HEK293T (cell line): ENCODE measurements at regions not wholly inside any gene's neighbourhood (a gene's known extent, or its start where the extent isn't known, plus 50 kb on each side); places are given as distances from the start of the nearest gene placed in this dataset.

Experiments
- BHLHE40 ChIP-seq: fragments of 450-650 bp; IDR thresholded peaks from 2 replicates; pipeline ENCODE4 v1.6.1; 2016; ENCODE audit warnings: mild to moderate bottlenecking, moderate library complexity, borderline replicate concordance
- L3MBTL2 ChIP-seq: fragments of 450-650 bp; conservative IDR thresholded peaks from 2 replicates; pipeline ENCODE4 v1.6.1; 2016; ENCODE audit warnings: mild to moderate bottlenecking
- SP1 ChIP-seq: fragments of 450-650 bp; IDR thresholded peaks from 2 replicates; pipeline ENCODE4 v1.6.1; 2017
- SUZ12 ChIP-seq: fragments of 450-650 bp; IDR thresholded peaks from 2 replicates; pipeline ENCODE4 v1.6.1; 2016; ENCODE audit warnings: mild to moderate bottlenecking
- TARDBP ChIP-seq: fragments of 450-650 bp; IDR thresholded peaks from 2 replicates; pipeline ENCODE4 v1.6.1; 2016

DNA sequence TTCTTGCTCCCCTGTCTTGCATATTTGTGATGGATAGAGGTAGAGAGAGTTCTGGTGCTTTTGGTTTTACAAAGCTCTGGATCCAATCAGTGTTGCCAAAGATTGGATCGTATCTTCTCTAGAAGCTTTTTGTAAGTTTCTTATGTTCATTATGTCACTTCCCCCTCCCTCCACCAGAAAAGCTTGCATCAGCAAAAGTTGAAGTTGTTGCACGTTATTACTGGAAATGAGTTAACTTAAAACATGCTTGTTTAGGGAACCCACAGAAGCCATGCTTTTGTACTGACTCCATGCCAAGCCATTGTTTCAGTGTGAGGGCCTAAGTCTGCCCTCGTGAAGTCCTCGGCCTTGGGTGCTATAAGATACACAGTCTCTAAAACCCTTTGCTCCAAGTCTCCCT is 186.5 kb downstream of the ERCC6L2 start:
- TF ChIP-seq SUZ12 (no peak), BHLHE40 (no peak), L3MBTL2 (no peak), TARDBP (no peak), SP1 (no peak)
